HepG2 (cell line): ENCODE measurements at regions not wholly inside any gene's neighbourhood (a gene's known extent, or its start where the extent isn't known, plus 50 kb on each side); places are given as distances from the start of the nearest gene placed in this dataset.

Experiments used
- ATAC-seq: fragments of 200-7000 bp; cut with Tn5 transposase; 3 replicates; pipeline ENCODE4 v1.9.1; 2020; ENCODE audit warnings: mild to moderate bottlenecking, moderate library complexity
- BruUV-seq: library from RNA; stranded (reverse); fragments of 400-500 nt; replicated peaks from 2 replicates; lab custom pipeline; 2021; lab: Mats Ljungman, UMichigan
- CTCF ChIA-PET: fragments of 300-600 bp; formaldehyde crosslinking; extraction: SDS; loops from one replicate; lab custom pipeline; 2021; ENCODE audit warnings: low total read pairs, inconsistent platforms, low intra/inter-chr PET ratio; lab: Yijun Ruan, JAX
- POLR2A ChIA-PET: fragments of 350-600 bp; sonication (Branson Sonifier 250); formaldehyde crosslinking; loops from one replicate; lab custom pipeline; 2020; ENCODE audit warnings: antibody characterized with exemption, inconsistent platforms; lab: Yijun Ruan, JAX
- DNase-seq: peaks from one replicate; pipeline ENCODE4 v3.0.0-alpha.2; 2015; ENCODE audit warnings: low spot score
- FAIRE-seq: peaks from 3 replicates; lab custom pipeline; 2011; peaks lifted over from hg19 to GRCh38; lab: Jason Lieb, UNC
- H2AFZ ChIP-seq: one replicate; pipeline ENCODE4 v1.6.1; 2011; ENCODE audit warnings: low read length, inconsistent platforms
- H3K27ac ChIP-seq: fragments of 300-600 bp; 3 replicates; pipeline ENCODE4 v1.8.0; 2011; ENCODE audit warnings: mixed run types, mild to moderate bottlenecking, mixed read lengths, low read length, inconsistent platforms; ENCODE audit not compliant: insufficient read depth; ENCODE audit errors: extremely low read length
- H3K27me3 ChIP-seq, 2 experiments: fragments of 200-600 bp in 1 of 2; 2 replicates in 1 of 2; 3 replicates in 1 of 2; pipeline versions ENCODE4 v1.6.0 to v1.8.0; 2011; ENCODE audit warnings: low read length in 2 of 2, mild to moderate bottlenecking in 2 of 2, moderate library complexity in 2 of 2, inconsistent platforms in 1 of 2; ENCODE audit not compliant: insufficient read depth in 2 of 2, control insufficient read depth in 1 of 2
- H3K36me3 ChIP-seq, 2 experiments: fragments of 200-600 bp in 1 of 2; replicated peaks in 1 of 2; 2 replicates in 1 of 2; 3 replicates in 1 of 2; pipeline versions ENCODE4 v1.5.1 to v1.8.0; 2011; ENCODE audit warnings: low read length in 2 of 2, inconsistent platforms in 1 of 2; ENCODE audit not compliant: insufficient read depth in 2 of 2, control insufficient read depth in 1 of 2
- H3K4me1 ChIP-seq: 2 replicates; pipeline ENCODE4 v1.5.1; 2012; ENCODE audit warnings: low read length, inconsistent platforms; ENCODE audit not compliant: insufficient read depth
- H3K4me2 ChIP-seq: 2 replicates; pipeline ENCODE4 v1.6.0; 2011; ENCODE audit warnings: low read depth, low read length, inconsistent platforms
- H3K4me3 ChIP-seq, 3 experiments: fragments of 200-600 bp in 1 of 3; sonication (generic), shearing (Covaris generic) in 1 of 3; replicated peaks in 1 of 3; 2 replicates each; pipeline ENCODE4 v1.5.1; 2011 to 2016; ENCODE audit warnings: low read length in 3 of 3, inconsistent platforms in 2 of 3, low read depth in 2 of 3, mild to moderate bottlenecking in 2 of 3, control low read depth in 1 of 3, mixed read lengths in 1 of 3; ENCODE audit not compliant: insufficient read depth in 1 of 3
- H3K79me2 ChIP-seq: one replicate; pipeline ENCODE4 v1.6.1; 2011; ENCODE audit warnings: low read length, inconsistent platforms; ENCODE audit not compliant: insufficient read depth
- H3K9ac ChIP-seq: 2 replicates; pipeline ENCODE4 v1.6.0; 2011; ENCODE audit warnings: mild to moderate bottlenecking, low read depth, low read length, inconsistent platforms; ENCODE audit not compliant: insufficient read depth
- H3K9me3 ChIP-seq: 2 replicates; pipeline ENCODE4 v1.5.1; 2012; ENCODE audit warnings: mild to moderate bottlenecking, low read length
- H4K20me1 ChIP-seq: 2 replicates; pipeline ENCODE4 v1.6.0; 2011; ENCODE audit warnings: inconsistent platforms, mild to moderate bottlenecking, low read length, moderate library complexity; ENCODE audit not compliant: insufficient read depth
- CAMTA2 ChIP-seq: sonication (generic); formaldehyde crosslinking; IDR thresholded peaks from 2 replicates; pipeline ENCODE4 v1.4.0; 2020; ENCODE audit warnings: mild to moderate bottlenecking, missing genetic modification reagents, borderline replicate concordance
- CBX5 ChIP-seq: sonication (generic); formaldehyde crosslinking; IDR thresholded peaks from 2 replicates; pipeline ENCODE4 v1.4.0; 2020; ENCODE audit warnings: missing genetic modification reagents, borderline replicate concordance
- CHD4 ChIP-seq: fragments of 200-600 bp; sonication (generic); IDR thresholded peaks from 2 replicates; pipeline ENCODE4 v1.7.0; 2017; ENCODE audit warnings: mild to moderate bottlenecking, low read length, borderline replicate concordance
- MEIS1 ChIP-seq: sonication (generic); formaldehyde crosslinking; IDR thresholded peaks from 2 replicates; pipeline ENCODE4 v1.9.0; 2021; ENCODE audit warnings: mild to moderate bottlenecking, missing genetic modification reagents, moderate library complexity, borderline replicate concordance
- PITX1 ChIP-seq: sonication (generic); formaldehyde crosslinking; IDR thresholded peaks from 2 replicates; pipeline ENCODE4 v1.5.1; 2020; ENCODE audit warnings: mild to moderate bottlenecking, missing genetic modification reagents
- ZNF138 ChIP-seq: sonication (generic); formaldehyde crosslinking; IDR thresholded peaks from 2 replicates; pipeline ENCODE4 v1.5.0; 2020; ENCODE audit warnings: mild to moderate bottlenecking, low read depth, missing genetic modification reagents
- ZNF317 ChIP-seq: sonication (generic); formaldehyde crosslinking; IDR thresholded peaks from 2 replicates; pipeline ENCODE4 v1.5.0; 2020; ENCODE audit warnings: mild to moderate bottlenecking, missing genetic modification reagents
- ZSCAN12 ChIP-seq: sonication (generic); formaldehyde crosslinking; IDR thresholded peaks from 2 replicates; pipeline ENCODE4 v1.9.0; 2021; ENCODE audit warnings: mild to moderate bottlenecking, missing genetic modification reagents
- WGBS: methylation state at CpG from one replicate; pipeline ENCODE4 v1.1.6; 2017; ENCODE audit warnings: low lambda C conversion rate; 5-methylcytosine and 5-hydroxymethylcytosine counted together
- in situ Hi-C: cut with HindIII; loops from 2 replicates; pipeline ENCODE4 v1.10.0; 2017; ENCODE audit warnings: low pct_unique_long_range_greater_than_20kb; ENCODE audit not compliant: extremely low pct_ligation_motif_present
- intact Hi-C: fragments of 100-400 bp; cut with micrococcal nuclease; formaldehyde crosslinking; loops from one replicate; pipeline ENCODE4 v1.10.0; 2022; ENCODE audit not compliant: unreplicated experiment
- TF ChIP-seq, protein P1 (sequence below): sonication (generic); formaldehyde crosslinking; IDR thresholded peaks from 2 replicates; pipeline ENCODE4 v1.4.0; 2020; ENCODE audit warnings: low read depth, missing genetic modification reagents
- TF ChIP-seq, protein P2 (sequence below): sonication (generic); formaldehyde crosslinking; IDR thresholded peaks from 2 replicates; pipeline ENCODE4 v1.4.0; 2020; ENCODE audit warnings: mild to moderate bottlenecking, missing genetic modification reagents

DNA sequence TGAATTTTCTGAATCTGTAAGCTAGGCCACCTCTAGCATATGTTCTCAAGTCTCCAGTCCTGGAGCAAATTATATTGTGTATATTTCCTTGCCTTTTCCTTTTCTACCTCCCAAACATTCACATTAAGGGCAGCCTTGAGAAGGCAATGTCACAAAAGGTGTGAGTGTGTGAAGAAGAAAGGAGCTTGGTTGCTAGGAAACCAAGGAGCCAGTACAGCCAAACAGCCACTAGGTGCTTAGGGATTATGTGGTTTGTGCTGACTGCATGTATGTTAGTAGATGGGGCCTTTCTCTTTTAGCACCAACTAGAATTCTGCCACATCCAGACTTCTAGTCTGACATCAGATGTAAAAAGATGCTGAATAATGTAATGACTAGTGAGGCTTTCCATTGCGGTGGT lies 118.8 kb upstream of the DAZL start (continued):
- no peak for TF ChIP-seq ZSCAN12 (CRISPR knock-in tag)
- TF ChIP-seq ZNF317 = no peak
- TF ChIP-seq ZNF138 (CRISPR knock-in tag) = no peak
- TF ChIP-seq CAMTA2 (CRISPR knock-in tag) = no peak
- no peak for TF ChIP-seq CHD4
- TF ChIP-seq, protein P1, sequence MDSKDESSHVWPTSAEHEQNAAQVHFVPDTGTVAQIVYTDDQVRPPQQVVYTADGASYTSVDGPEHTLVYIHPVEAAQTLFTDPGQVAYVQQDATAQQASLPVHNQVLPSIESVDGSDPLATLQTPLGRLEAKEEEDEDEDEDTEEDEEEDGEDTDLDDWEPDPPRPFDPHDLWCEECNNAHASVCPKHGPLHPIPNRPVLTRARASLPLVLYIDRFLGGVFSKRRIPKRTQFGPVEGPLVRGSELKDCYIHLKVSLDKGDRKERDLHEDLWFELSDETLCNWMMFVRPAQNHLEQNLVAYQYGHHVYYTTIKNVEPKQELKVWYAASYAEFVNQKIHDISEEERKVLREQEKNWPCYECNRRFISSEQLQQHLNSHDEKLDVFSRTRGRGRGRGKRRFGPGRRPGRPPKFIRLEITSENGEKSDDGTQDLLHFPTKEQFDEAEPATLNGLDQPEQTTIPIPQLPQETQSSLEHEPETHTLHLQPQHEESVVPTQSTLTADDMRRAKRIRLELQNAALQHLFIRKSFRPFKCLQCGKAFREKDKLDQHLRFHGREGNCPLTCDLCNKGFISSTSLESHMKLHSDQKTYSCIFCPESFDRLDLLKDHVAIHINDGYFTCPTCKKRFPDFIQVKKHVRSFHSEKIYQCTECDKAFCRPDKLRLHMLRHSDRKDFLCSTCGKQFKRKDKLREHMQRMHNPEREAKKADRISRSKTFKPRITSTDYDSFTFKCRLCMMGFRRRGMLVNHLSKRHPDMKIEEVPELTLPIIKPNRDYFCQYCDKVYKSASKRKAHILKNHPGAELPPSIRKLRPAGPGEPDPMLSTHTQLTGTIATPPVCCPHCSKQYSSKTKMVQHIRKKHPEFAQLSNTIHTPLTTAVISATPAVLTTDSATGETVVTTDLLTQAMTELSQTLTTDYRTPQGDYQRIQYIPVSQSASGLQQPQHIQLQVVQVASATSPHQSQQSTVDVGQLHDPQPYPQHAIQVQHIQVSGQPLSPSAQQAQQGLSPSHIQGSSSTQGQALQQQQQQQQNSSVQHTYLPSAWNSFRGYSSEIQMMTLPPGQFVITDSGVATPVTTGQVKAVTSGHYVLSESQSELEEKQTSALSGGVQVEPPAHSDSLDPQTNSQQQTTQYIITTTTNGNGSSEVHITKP (CRISPR knock-in tag) = no peak
- no peak for TF ChIP-seq MEIS1
- TF ChIP-seq PITX1 (CRISPR knock-in tag) = no peak
- TF ChIP-seq CBX5 (CRISPR knock-in tag) = no peak

DNA sequence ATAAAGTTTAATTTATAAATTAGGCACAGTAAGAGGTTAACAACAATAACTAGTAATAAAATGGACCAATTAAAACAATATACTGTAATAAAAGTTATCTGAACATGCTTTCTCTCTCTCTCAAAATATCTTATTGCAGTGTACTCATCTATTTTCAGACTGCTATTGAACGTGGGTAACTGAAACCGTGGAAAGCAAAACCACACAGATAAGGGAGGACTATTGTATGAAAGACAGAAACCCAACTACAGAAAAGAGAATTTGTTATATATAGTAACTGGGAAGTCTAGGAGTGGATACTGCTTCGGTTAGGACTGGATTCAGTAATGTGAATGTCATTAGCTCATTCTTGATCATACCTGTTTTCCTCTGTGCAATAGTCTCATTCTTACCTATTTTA lies 119.3 kb upstream of the DAZL start:
- no peak for FAIRE-seq
- no peak overlapping the region for H3K9ac ChIP-seq
- POLR2A ChIA-PET = no interaction called here
- in situ Hi-C loops (no loop called here), intact Hi-C loops (no loop called here)
- CTCF ChIA-PET = no interaction called here
- no TSS peak for BruUV-seq
- no peaks in the 10 kb centered on the region for H3K36me3 ChIP-seq
- WGBS = under 1% methylated on average over 3 of the region's 3 CpGs
- no peak overlapping the region for H3K4me3 ChIP-seq
- H3K27ac ChIP-seq = no peak overlapping the region
- H3K4me1 ChIP-seq = no peaks in the 10 kb centered on the region
- H2AFZ ChIP-seq = no peak overlapping the region
- no peaks in the 10 kb centered on the region for H3K79me2 ChIP-seq
- TF ChIP-seq, protein P2, sequence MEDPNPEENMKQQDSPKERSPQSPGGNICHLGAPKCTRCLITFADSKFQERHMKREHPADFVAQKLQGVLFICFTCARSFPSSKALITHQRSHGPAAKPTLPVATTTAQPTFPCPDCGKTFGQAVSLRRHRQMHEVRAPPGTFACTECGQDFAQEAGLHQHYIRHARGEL (CRISPR knock-in tag) = no peak
- H3K4me2 ChIP-seq = no peak overlapping the region
- H4K20me1 ChIP-seq = no peaks in the 10 kb centered on the region
- H3K27me3 ChIP-seq = no peaks in the 10 kb centered on the region; a peak in 1 of 5 replicates
- H3K9me3 ChIP-seq = 0 out of 2 replicates have a peak, but pooled peaks cover 8% of the 10 kb centered on the region
- DNase-seq = no peak
- no peak for ATAC-seq
